Transverse colon (tissue), 4 donors: ENCODE measurements at regions not wholly inside any gene's neighbourhood (a gene's known extent, or its start where the extent isn't known, plus 50 kb on each side); places are given as distances from the start of the nearest gene placed in this dataset.

Experiments used
- CTCF ChIP-seq, 5 experiments: fragments of 200-600 bp in 3 of 5; fragments of 450-650 bp in 2 of 5; sonication (generic) in 3 of 5; IDR thresholded peaks; 1 replicate in 2 of 5; 2 replicates in 3 of 5; pipeline ENCODE4 v1.5.1; 2016 to 2017; ENCODE audit warnings: antibody characterized with exemption in 5 of 5, inconsistent platforms in 3 of 5, mild to moderate bottlenecking in 2 of 5, moderate library complexity in 1 of 5
- POLR2AphosphoS5 ChIP-seq, 3 donors: sonication (generic); formaldehyde crosslinking; IDR thresholded peaks; one replicate each; pipeline ENCODE4 v1.6.1; 2016; ENCODE audit warnings: antibody characterized with exemption in 3 of 3

GRCh38 chr13:58547419-58547818, 915.9 kb downstream of the PCDH17 start:
- no peak for TF ChIP-seq CTCF (IDR thresholded peaks at IDR 0.05)
- no peak for TF ChIP-seq POLR2AphosphoS5 (IDR thresholded peaks at IDR 0.05)
